IMR-90 (cell line): ENCODE measurements at regions not wholly inside any gene's neighbourhood (a gene's known extent, or its start where the extent isn't known, plus 50 kb on each side); places are given as distances from the start of the nearest gene placed in this dataset.

Experiments
- BHLHE40 ChIP-seq: fragments of 150-350 bp; IDR thresholded peaks from 2 replicates; pipeline ENCODE4 v1.6.1; 2016; ENCODE audit warnings: mild to moderate bottlenecking, low read depth, low read length
- CEBPB ChIP-seq: IDR thresholded peaks from 2 replicates; pipeline ENCODE4 v1.6.1; 2012; ENCODE audit warnings: low read depth, low read length, improper control_type of control experiment
- FOS ChIP-seq: fragments of 150-350 bp; IDR thresholded peaks from 2 replicates; pipeline ENCODE4 v1.6.1; 2016; ENCODE audit warnings: low read depth, low read length
- MAZ ChIP-seq: IDR thresholded peaks from 2 replicates; pipeline ENCODE4 v1.6.1; 2012; ENCODE audit warnings: low read depth, mild to moderate bottlenecking, low read length, improper control_type of control experiment, moderate library complexity, borderline replicate concordance
- POLR2A ChIP-seq: IDR thresholded peaks from 2 replicates; pipeline ENCODE4 v1.6.1; 2012; ENCODE audit warnings: mild to moderate bottlenecking, low read depth, low read length
- RAD21 ChIP-seq: IDR thresholded peaks from 2 replicates; pipeline ENCODE4 v1.6.1; 2012; ENCODE audit warnings: low read length, improper control_type of control experiment
- TF ChIP-seq, protein P1 (sequence below): conservative IDR thresholded peaks from 2 replicates; pipeline ENCODE4 v1.5.1; 2012; ENCODE audit warnings: mild to moderate bottlenecking, low read depth, low read length, improper control_type of control experiment
- TF ChIP-seq, protein P2 (sequence below): fragments of 150-350 bp; IDR thresholded peaks from 2 replicates; pipeline ENCODE4 v1.6.1; 2016; ENCODE audit warnings: low read depth, mild to moderate bottlenecking, low read length, moderate library complexity, borderline replicate concordance

GRCh38 chr4:85367815-85368214 is 107.1 kb upstream of the ARHGAP24 start:
- TF ChIP-seq, protein P1, sequence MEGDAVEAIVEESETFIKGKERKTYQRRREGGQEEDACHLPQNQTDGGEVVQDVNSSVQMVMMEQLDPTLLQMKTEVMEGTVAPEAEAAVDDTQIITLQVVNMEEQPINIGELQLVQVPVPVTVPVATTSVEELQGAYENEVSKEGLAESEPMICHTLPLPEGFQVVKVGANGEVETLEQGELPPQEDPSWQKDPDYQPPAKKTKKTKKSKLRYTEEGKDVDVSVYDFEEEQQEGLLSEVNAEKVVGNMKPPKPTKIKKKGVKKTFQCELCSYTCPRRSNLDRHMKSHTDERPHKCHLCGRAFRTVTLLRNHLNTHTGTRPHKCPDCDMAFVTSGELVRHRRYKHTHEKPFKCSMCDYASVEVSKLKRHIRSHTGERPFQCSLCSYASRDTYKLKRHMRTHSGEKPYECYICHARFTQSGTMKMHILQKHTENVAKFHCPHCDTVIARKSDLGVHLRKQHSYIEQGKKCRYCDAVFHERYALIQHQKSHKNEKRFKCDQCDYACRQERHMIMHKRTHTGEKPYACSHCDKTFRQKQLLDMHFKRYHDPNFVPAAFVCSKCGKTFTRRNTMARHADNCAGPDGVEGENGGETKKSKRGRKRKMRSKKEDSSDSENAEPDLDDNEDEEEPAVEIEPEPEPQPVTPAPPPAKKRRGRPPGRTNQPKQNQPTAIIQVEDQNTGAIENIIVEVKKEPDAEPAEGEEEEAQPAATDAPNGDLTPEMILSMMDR, result no peak
- TF ChIP-seq CEBPB, result no peak
- no peak for TF ChIP-seq RAD21
- no peak for TF ChIP-seq MAZ
- no peak for TF ChIP-seq BHLHE40
- TF ChIP-seq, protein P2, sequence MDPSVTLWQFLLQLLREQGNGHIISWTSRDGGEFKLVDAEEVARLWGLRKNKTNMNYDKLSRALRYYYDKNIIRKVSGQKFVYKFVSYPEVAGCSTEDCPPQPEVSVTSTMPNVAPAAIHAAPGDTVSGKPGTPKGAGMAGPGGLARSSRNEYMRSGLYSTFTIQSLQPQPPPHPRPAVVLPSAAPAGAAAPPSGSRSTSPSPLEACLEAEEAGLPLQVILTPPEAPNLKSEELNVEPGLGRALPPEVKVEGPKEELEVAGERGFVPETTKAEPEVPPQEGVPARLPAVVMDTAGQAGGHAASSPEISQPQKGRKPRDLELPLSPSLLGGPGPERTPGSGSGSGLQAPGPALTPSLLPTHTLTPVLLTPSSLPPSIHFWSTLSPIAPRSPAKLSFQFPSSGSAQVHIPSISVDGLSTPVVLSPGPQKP, result no peak
- no peak for TF ChIP-seq POLR2A
- no peak for TF ChIP-seq FOS
